Naive thymus-derived CD8-positive, alpha-beta T cell (primary cell): ENCODE measurements at regions not wholly inside any gene's neighbourhood (a gene's known extent, or its start where the extent isn't known, plus 50 kb on each side); places are given as distances from the start of the nearest gene placed in this dataset.

Experiments used
- ATAC-seq, 2 donors: fragments of 150-1000 bp; cut with Tn5 transposase in 1 of 2; sonication (Bioruptor Pico), chemical (Tn5 transposase) in 1 of 2; 1 replicate in 1 of 2; 2 replicates in 1 of 2; pipeline ENCODE4 v1.10.0; 2021; ENCODE audit warnings: mild to moderate bottlenecking in 2 of 2, moderate library complexity in 2 of 2
- POLR2A ChIA-PET: fragments of 350-600 bp; sonication (Branson Sonifier 250); formaldehyde crosslinking; loops from one replicate; lab custom pipeline; 2021; ENCODE audit warnings: antibody characterized with exemption; lab: Charles Lee
- DNase-seq, 10 donors: peaks; one replicate each; pipeline versions ENCODE4 v3.0.0 to v3.0.0-alpha.2; 2020 to 2022
- H3K27ac Mint-ChIP-seq, 10 donors: one replicate each; pipeline ENCODE4 v1.8.0; 2020 to 2022; ENCODE audit warnings: mild to moderate bottlenecking in 10 of 10, mixed read lengths in 10 of 10, moderate library complexity in 4 of 10, inconsistent platforms in 1 of 10
- H3K27me3 Mint-ChIP-seq, 5 donors: one replicate each; pipeline ENCODE4 v1.8.0; 2021 to 2022; ENCODE audit warnings: mixed read lengths in 5 of 5
- H3K36me3 Mint-ChIP-seq, 3 donors: one replicate each; pipeline ENCODE4 v1.8.0; 2020 to 2022; ENCODE audit warnings: mixed read lengths in 3 of 3, mild to moderate bottlenecking in 2 of 3, inconsistent platforms in 1 of 3
- H3K4me1 Mint-ChIP-seq, 4 donors: one replicate each; pipeline ENCODE4 v1.8.0; 2021 to 2022; ENCODE audit warnings: mixed read lengths in 4 of 4
- H3K4me3 Mint-ChIP-seq, 10 donors: one replicate each; pipeline ENCODE4 v1.8.0; 2020 to 2022; ENCODE audit warnings: mild to moderate bottlenecking in 10 of 10, mixed read lengths in 10 of 10, moderate library complexity in 6 of 10, inconsistent platforms in 1 of 10
- H3K9me3 Mint-ChIP-seq, 9 donors: one replicate each; pipeline ENCODE4 v1.8.0; 2020 to 2022; ENCODE audit warnings: mixed read lengths in 9 of 9, mild to moderate bottlenecking in 3 of 9, inconsistent platforms in 1 of 9, moderate library complexity in 1 of 9

DNA sequence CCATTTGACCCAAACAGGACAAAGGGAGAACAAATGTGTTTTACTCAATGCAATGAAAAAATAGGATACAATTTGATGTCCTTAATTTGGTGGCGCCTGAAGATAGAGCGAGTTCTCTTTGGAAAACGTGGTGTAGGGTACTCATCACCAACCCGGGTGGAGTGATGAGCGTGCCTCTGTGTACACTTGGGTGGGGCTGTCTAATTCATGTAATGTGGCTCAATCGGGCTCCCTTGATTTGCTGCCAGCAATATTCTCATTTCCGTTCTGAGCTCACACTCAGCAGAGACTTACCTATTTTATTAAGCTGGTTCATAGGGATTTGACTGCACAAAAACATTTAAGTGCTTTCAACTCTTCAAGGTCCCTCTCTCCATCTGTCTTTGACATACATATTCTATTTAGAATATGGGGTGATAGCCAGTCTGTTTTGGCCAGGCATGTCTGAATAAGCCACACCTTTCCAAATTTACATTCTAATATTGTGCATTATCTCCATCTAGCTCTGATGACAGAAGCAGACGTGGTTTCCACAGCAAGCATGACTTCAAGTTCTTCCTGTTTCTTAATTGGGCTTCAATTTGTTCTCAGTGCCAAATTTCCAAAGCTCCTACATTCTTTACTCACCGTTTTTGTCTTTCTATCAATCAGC lies 162.5 kb downstream of the IRX2 start:
- no peak for ATAC-seq
- no peaks in the 10 kb centered on the region for H3K4me1 Mint-ChIP-seq
- DNase-seq: no peak
- H3K4me3 Mint-ChIP-seq: no peak overlapping the region
- POLR2A ChIA-PET: no interaction called here
- peaks cover 0 to 7% (median 0%) of the 10 kb centered on the region in 5 donors for H3K27me3 Mint-ChIP-seq
- peaks cover 0 to 4% (median 0%) of the 10 kb centered on the region in 9 donors for H3K9me3 Mint-ChIP-seq
- H3K27ac Mint-ChIP-seq: no peak overlapping the region
- no peaks in the 10 kb centered on the region for H3K36me3 Mint-ChIP-seq

DNA sequence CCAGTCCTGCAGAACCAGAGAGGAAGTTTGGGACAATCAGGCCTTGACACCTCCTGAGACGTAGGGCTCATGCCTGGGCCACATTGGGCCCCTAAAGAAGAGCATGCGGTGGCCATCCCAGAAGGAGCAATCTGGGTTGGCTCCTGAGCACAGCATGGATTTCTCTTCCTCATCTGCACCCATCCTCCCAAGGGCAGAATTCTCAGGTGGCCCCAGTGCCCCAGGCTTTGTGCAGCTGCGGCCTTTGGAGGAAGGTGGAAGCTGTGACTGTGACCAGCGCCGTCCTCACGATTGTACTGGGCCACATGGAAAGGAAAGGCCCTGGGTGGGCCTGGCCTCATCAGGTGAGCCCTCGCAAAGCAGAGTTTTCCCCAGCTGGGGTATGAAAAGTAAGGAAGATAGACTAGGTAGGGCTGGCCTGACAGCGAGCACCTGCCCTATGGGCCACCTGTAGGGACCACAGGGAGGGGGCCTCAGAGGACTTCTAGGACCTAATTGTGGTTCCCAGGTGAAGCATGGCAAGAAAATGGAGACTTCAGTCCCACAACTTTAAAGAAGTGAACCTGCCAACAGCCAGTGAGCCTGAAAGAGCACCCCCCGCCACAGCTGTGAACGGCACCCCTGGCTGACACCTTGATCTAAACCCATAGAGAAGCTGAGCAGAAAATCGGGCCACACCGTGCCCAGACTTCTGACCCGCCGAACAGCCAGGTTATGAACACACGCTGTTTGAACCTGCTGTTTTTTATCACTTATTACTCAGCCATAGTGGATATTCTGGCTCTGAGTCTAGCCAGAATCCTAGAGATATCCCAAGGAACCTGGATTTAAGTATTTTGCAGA lies 164.1 kb downstream of the IRX2 start:
- no peak for ATAC-seq
- H3K4me3 Mint-ChIP-seq: no peak overlapping the region
- POLR2A ChIA-PET: no interaction called here

DNA sequence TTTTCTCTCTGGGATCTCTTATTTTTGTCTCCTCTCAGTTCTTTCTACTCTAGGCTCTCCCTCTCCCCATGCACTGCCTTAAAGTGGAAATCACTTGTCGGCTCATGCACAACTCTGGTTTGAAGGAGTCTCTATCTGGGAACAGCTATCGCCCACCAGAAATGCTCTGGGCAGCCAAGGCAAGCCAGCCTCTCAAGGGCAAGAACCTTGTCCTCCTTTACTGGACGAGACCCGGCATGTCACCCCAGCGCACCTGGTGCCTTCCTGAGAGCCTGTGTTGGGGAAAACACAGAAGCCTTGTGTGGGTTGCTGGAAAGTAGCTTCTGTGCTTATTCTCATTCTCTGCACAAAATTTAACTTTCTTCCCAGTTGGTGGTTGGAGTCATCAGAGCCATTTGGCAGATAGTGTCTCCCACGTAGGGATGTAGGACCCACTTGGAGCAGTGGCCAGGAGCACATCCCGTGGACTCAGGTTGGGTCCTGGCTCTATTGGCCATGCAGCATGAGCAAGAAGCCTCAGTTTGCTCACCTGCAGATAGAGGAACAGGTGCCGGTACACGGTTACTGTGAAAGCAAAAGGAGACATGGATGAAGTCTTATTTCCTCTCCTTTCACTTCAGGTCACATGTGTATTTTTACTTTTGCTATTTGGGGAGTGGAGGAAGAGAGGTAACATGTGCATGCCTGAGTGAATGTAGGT lies 165.3 kb downstream of the IRX2 start:
- Mint-ChIP-seq H3K36me3 (no peaks in the 10 kb centered on the region), H3K27ac (no peak overlapping the region), H3K4me1 (no peaks in the 10 kb centered on the region), H3K9me3 (peaks cover 0 to 4% (median 0%) of the 10 kb centered on the region in 9 donors), H3K27me3 (peaks cover 0 to 9% (median 0%) of the 10 kb centered on the region in 5 donors), H3K4me3 (no peak overlapping the region)
- DNase-seq: no peak
- ATAC-seq: no peak
- POLR2A ChIA-PET: no interaction called here

More for the DNA sequence above, 164.1 kb downstream of the IRX2 start:
- H3K36me3 Mint-ChIP-seq: no peaks in the 10 kb centered on the region
- no peaks in the 10 kb centered on the region for H3K4me1 Mint-ChIP-seq
- peaks cover 0 to 4% (median 0%) of the 10 kb centered on the region in 9 donors for H3K9me3 Mint-ChIP-seq
- DNase-seq: no peak
- H3K27ac Mint-ChIP-seq: no peak overlapping the region
- H3K27me3 Mint-ChIP-seq: peaks cover 0 to 7% (median 0%) of the 10 kb centered on the region in 5 donors

DNA sequence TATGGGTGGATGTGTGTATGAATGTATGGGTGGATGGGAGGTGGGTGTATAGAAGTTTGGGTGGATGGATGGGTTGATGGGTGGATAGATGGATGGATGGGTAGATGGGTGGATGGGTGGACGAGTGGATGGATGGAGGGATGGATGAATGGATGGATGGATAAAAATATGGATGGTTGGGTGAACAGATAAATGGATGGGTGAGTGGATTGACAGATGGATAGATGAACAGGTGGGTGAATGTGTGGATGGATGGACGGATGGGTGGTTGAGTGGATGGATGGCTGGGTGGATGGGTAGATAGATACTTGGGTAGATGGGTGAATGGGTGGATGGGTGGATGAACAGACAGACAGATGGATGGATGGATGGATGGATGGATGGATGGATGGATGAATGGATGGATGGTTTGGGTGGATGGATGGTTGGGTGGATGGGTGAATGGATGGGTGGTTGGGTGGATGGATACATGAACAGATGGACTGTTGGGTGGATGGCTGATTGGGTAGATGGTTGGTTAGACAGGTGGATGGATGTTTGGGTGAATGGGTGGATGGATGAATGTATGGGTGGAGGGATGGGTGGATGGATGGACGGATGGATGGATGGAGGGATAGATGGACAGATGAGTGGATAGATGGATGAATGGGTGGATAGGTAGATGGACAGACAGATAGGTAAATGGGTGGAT lies 166.8 kb downstream of the IRX2 start:
- H3K4me3 Mint-ChIP-seq: no peak overlapping the region
- peaks cover 0 to 5% (median 0%) of the 10 kb centered on the region in 5 donors for H3K27me3 Mint-ChIP-seq
- H3K4me1 Mint-ChIP-seq: no peaks in the 10 kb centered on the region
- ATAC-seq (no peak), DNase-seq (no peak)
- POLR2A ChIA-PET: no interaction called here
- H3K27ac Mint-ChIP-seq: no peak overlapping the region
- H3K36me3 Mint-ChIP-seq: no peaks in the 10 kb centered on the region
- peaks cover 0 to 4% (median 0%) of the 10 kb centered on the region in 9 donors for H3K9me3 Mint-ChIP-seq

DNA sequence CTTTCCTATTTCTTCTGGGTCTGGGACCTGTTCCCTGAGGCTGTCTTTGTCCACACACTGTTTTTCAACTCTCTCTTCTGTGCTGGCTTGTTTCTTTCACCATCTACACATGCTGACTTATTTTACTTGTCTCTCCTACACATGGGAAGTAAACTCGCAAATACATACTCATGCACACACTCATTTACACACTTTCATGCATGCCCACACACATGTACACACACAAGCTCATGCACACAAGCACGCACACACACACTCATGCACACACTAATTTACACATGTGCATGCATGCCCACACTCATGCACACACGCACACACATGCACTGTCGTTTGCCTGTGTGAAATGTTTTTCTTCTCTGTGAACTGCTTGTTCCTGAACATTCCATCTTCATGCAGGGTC lies 169.0 kb downstream of the IRX2 start:
- POLR2A ChIA-PET: no interaction called here
- H3K4me1 Mint-ChIP-seq: no peaks in the 10 kb centered on the region
- no peaks in the 10 kb centered on the region for H3K36me3 Mint-ChIP-seq
- ATAC-seq (no peak), DNase-seq (no peak)
- H3K9me3 Mint-ChIP-seq: peaks cover 0 to 4% (median 0%) of the 10 kb centered on the region in 9 donors
- no peak overlapping the region for H3K27ac Mint-ChIP-seq
- H3K4me3 Mint-ChIP-seq: no peak overlapping the region
- peaks cover 0 to 9% (median 0%) of the 10 kb centered on the region in 5 donors for H3K27me3 Mint-ChIP-seq

DNA sequence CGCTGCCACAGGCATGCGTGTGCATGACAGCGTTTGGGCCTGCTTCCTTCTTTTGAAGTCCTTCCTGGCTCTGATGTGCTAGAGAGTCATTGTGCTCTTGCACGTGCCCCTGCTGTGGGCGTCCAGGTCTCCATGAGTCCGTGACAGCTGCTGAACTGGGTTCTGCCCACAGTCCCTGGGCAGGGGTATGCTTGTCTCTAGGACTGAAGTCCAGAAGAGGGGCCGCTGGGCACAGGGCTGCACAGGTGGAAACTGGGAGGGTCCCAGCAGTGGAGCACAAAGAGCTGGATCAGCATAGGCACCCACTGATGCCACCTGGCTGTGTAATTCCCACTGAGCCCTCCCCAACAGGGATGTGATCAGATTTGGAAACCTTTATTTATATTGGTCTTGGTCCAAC lies 169.4 kb downstream of the IRX2 start:
- H3K27ac Mint-ChIP-seq: peak overlapping the region in 1 of 10 donors; percentile 26

DNA sequence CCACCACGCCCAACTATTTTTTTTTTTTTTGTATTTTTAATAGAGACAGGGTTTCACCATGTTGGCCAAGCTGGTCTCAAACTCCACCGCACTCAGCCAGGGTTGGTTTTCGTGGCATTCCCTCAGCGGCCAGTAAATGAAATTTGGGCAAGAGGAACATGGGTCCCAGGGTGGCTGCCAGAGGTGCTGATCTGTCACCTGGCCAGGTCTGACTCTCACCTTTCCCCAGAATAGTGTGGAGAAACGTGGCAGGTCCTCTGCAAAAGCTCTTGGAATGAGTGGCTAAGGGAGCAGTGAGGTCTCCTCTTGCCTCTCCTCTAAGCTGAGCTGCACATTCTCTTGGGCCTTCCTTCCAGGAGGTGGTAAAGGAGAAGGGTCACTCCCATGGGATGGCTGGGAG lies 170.1 kb downstream of the IRX2 start:
- H3K4me1 Mint-ChIP-seq: no peaks in the 10 kb centered on the region
- H3K27me3 Mint-ChIP-seq: peaks cover 0 to 12% (median 0%) of the 10 kb centered on the region in 5 donors
- peaks cover 0 to 4% (median 0%) of the 10 kb centered on the region in 9 donors for H3K9me3 Mint-ChIP-seq
- no peak overlapping the region for H3K4me3 Mint-ChIP-seq
- H3K36me3 Mint-ChIP-seq: no peaks in the 10 kb centered on the region
- no peak for DNase-seq
- POLR2A ChIA-PET: no interaction called here
- no peak for ATAC-seq
- H3K27ac Mint-ChIP-seq: no peak overlapping the region

More for the DNA sequence above, 169.4 kb downstream of the IRX2 start:
- no peaks in the 10 kb centered on the region for H3K36me3 Mint-ChIP-seq
- POLR2A ChIA-PET: no interaction called here
- H3K9me3 Mint-ChIP-seq: peaks cover 0 to 4% (median 0%) of the 10 kb centered on the region in 9 donors
- H3K4me1 Mint-ChIP-seq: no peaks in the 10 kb centered on the region
- no peak for DNase-seq
- H3K27me3 Mint-ChIP-seq: peaks cover 0 to 9% (median 0%) of the 10 kb centered on the region in 5 donors
- no peak overlapping the region for H3K4me3 Mint-ChIP-seq
- no peak for ATAC-seq

DNA sequence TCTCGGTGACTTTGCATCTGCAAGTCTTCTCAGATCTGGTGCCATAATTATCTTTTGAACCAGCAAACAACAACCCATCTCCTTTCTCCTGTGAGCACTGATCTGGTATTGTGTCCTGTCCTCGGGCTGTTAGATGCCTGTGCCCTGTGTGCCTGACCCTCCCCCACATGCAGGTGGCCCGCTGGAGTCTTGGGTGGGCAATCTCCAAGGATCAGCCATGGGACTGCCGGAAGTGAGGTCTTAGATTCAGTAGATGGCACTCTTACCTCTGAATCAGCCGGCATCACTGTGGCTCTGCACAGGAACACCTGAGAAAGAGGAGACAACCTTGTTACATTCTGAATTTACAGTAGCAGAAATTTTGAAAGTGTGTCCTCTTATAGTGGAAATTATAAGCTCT lies 172.4 kb downstream of the IRX2 start:
- no peak for ATAC-seq
- no peak for DNase-seq
- no peak overlapping the region for H3K27ac Mint-ChIP-seq
- POLR2A ChIA-PET: no interaction called here
- H3K4me3 Mint-ChIP-seq: no peak overlapping the region
- peaks cover 0 to 4% (median 0%) of the 10 kb centered on the region in 9 donors for H3K9me3 Mint-ChIP-seq
- H3K4me1 Mint-ChIP-seq: no peaks in the 10 kb centered on the region
- no peaks in the 10 kb centered on the region for H3K36me3 Mint-ChIP-seq
- peaks cover 0 to 13% (median 0%) of the 10 kb centered on the region in 5 donors for H3K27me3 Mint-ChIP-seq

DNA sequence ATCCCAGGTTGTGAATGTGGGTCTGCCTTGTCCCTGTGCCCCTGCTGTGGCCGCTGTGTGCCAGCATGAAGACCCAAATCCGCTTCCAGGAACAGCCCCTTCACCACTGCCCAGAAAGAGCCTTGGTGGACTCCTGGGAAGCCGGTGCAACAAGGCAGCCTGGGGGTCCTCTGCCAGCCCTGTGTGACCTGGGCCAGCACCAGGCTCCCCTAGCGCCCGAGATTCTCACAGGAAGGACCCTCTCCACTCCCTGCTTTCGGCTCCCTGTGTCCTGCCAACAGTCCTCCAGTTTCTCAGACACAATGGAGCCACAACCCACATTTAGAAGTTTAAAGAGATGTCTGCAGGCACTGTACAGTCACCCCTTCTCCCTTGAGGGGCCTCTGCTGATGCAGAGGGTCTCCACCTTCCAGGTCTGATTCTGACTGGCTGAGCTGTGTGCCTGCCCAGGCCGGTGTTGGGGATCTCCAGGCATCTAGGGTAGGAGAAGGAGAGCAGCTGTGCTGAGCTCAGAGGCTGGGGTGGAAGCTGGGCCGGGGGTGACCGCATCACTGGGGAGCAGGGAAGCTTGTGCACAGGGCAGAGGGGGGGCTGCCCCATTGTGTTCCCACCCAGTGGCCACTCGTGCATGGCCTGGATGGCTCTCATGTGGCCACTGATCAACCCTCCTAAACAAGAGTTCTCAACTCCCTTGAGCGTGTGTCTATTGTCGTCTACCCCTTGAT lies 174.0 kb downstream of the IRX2 start:
- H3K27me3 Mint-ChIP-seq: peaks cover 0 to 13% (median 0%) of the 10 kb centered on the region in 5 donors
- POLR2A ChIA-PET: no interaction called here
- ATAC-seq (no peak), DNase-seq (no peak)
- H3K27ac Mint-ChIP-seq: no peak overlapping the region
- H3K9me3 Mint-ChIP-seq: peaks cover 0 to 4% (median 0%) of the 10 kb centered on the region in 9 donors
- no peaks in the 10 kb centered on the region for H3K4me1 Mint-ChIP-seq
- H3K4me3 Mint-ChIP-seq: no peak overlapping the region
- no peaks in the 10 kb centered on the region for H3K36me3 Mint-ChIP-seq

DNA sequence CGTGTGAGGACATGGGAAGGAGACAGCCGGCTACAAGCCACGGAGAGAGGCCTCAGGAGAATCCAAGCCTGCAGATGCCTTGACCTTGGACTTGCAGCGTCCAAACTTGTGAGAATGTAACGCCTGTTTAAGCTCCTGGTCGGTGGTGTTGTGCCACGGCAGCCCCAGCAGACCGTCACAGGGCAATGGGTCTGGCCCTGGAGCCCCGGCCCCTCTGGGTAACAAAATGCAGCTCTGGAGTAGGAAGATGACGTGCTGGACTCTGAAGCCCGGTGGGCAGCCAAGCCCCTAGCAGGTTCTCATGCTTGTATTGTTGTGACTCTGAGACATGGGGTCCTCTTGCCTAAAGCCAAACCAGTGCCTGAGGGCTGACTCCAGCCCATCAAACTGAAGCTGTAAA lies 174.7 kb downstream of the IRX2 start:
- Mint-ChIP-seq H3K27ac (no peak overlapping the region), H3K4me3 (no peak overlapping the region), H3K9me3 (peaks cover 0 to 7% (median 0%) of the 10 kb centered on the region in 9 donors), H3K4me1 (no peaks in the 10 kb centered on the region), H3K27me3 (peaks cover 0 to 11% (median 0%) of the 10 kb centered on the region in 5 donors), H3K36me3 (no peaks in the 10 kb centered on the region)
- no peak for DNase-seq
- no peak for ATAC-seq
- POLR2A ChIA-PET: no interaction called here

DNA sequence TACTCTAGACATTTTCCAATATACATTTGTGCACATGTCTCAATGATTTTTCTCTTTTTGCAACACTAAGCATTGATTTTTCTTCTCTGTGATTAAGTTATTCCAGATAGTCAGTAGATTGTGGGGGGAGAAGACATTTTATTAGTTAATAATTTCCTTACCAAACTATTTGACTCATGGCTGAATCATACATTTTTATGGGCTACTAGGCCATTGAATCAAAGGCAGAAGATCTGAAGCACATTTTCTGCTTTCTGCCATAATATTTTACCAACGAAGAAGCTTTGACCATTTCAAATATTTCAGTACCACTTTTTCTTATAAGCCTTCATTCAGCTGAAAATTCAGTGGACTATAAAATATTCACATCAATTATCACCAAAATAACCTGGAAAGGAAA lies 175.6 kb downstream of the IRX2 start:
- Mint-ChIP-seq H3K36me3 (no peaks in the 10 kb centered on the region), H3K27ac (no peak overlapping the region), H3K4me3 (no peak overlapping the region), H3K27me3 (peaks cover 0 to 8% (median 0%) of the 10 kb centered on the region in 5 donors), H3K9me3 (peaks cover 0 to 7% (median 0%) of the 10 kb centered on the region in 9 donors), H3K4me1 (no peaks in the 10 kb centered on the region)
- DNase-seq: no peak
- POLR2A ChIA-PET: no interaction called here
- no peak for ATAC-seq

DNA sequence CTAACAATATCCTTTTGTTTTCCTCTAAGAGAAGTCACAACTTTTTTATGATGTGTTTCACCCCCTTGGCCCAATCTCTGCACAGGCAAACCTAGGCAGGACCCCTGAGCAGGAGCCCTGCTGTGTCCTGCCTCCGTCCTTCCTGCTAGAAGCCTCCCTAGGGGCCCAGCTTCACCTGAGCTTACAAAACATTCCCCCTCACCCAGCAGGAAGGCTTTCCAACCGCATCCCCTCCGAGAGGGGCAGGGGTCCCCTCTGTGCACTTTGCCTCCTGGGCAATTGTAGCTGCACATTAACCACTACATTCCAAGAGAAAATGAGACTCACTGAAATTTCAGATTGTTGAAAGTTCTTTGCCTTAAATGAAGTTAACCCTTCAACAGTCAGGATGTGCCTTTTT lies 176.2 kb downstream of the IRX2 start:
- Mint-ChIP-seq H3K4me3 (no peak overlapping the region), H3K9me3 (peaks cover 0 to 7% (median 0%) of the 10 kb centered on the region in 9 donors), H3K36me3 (no peaks in the 10 kb centered on the region), H3K27me3 (peaks cover 0 to 8% (median 0%) of the 10 kb centered on the region in 5 donors), H3K27ac (no peak overlapping the region), H3K4me1 (no peaks in the 10 kb centered on the region)
- POLR2A ChIA-PET: no interaction called here
- ATAC-seq (no peak), DNase-seq (no peak)
